ENCODE measurements at regions not wholly inside any gene's neighbourhood (a gene's known extent, or its start where the extent isn't known, plus 50 kb on each side); places are given as distances from the start of the nearest gene placed in this dataset.
"Not testable (repeated sequence)": the region's sequence is repeated elsewhere in the genome, so short reads cannot be mapped to it uniquely, and the experiment has no call there.

DNA sequence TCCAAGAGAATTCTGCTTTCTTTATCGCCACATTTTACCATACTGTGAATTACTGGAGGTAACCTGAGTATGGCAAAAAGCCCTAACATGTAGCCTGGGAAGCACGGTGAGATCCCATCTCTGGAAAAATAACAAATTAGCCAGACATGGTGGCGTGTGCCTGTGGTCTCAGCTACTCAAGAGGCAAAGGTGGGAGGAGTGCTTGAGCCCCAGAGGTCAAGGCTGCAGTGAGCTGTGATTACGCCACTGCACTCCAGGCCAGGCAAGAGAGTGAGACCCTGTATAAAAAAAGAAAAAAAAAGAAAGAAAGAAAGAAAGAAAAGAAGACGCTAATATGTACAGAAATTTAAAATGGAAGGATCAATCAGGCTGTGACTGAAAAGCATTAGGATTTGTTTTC lies 57.7 kb upstream of the SESTD1 start:
- Histone ChIP-seq H3K27me3 (ENCODE audit: control insufficient read depth, insufficient read depth, low read length) (no peaks in the 10 kb centered on the region), H3K36me3 (ENCODE audit: insufficient read depth, low read length) (no peaks in the 10 kb centered on the region), H3K4me2 (ENCODE audit: low read length) (no peak overlapping the region)

GRCh38 chr2:179321034-179321433 lies 56.4 kb upstream of the SESTD1 start:
- H3K4me3 ChIP-seq (ENCODE audit: low read length); H3K9me3 ChIP-seq (replicated peaks; ENCODE audit: low read length); H3K27me3 ChIP-seq (ENCODE audit: control insufficient read depth, insufficient read depth, low read length); H3K36me3 ChIP-seq (ENCODE audit: insufficient read depth, low read length); H3K4me2 ChIP-seq (ENCODE audit: low read length); H3K4me1 ChIP-seq (ENCODE audit: control insufficient read depth, insufficient read depth, low read length); H3K9ac ChIP-seq (ENCODE audit: low read depth, low read length): not testable (repeated sequence)

More for the DNA sequence above, 57.7 kb upstream of the SESTD1 start:
- H3K9me3 ChIP-seq (replicated peaks; ENCODE audit: low read length), result no peaks in the 10 kb centered on the region
- H3K9ac ChIP-seq (ENCODE audit: low read depth, low read length), result no peak overlapping the region
- H3K4me1 ChIP-seq (ENCODE audit: control insufficient read depth, insufficient read depth, low read length), result no peaks in the 10 kb centered on the region
- H3K4me3 ChIP-seq (ENCODE audit: low read length), result no peak overlapping the region

- not testable (repeated sequence) for H3K27me3 ChIP-seq (ENCODE audit: control insufficient read depth, insufficient read depth, low read length); H3K9ac ChIP-seq (ENCODE audit: low read depth, low read length); H3K36me3 ChIP-seq (ENCODE audit: insufficient read depth, low read length); H3K4me3 ChIP-seq (ENCODE audit: low read length); H3K4me1 ChIP-seq (ENCODE audit: control insufficient read depth, insufficient read depth, low read length); H3K9me3 ChIP-seq (replicated peaks; ENCODE audit: low read length); H3K4me2 ChIP-seq (ENCODE audit: low read length)
Measured at GRCh38 chr2:179314729-179315128, 50.1 kb upstream of the SESTD1 start.
